ENCODE measurements at regions not wholly inside any gene's neighbourhood (a gene's known extent, or its start where the extent isn't known, plus 50 kb on each side); places are given as distances from the start of the nearest gene placed in this dataset.

DNA sequence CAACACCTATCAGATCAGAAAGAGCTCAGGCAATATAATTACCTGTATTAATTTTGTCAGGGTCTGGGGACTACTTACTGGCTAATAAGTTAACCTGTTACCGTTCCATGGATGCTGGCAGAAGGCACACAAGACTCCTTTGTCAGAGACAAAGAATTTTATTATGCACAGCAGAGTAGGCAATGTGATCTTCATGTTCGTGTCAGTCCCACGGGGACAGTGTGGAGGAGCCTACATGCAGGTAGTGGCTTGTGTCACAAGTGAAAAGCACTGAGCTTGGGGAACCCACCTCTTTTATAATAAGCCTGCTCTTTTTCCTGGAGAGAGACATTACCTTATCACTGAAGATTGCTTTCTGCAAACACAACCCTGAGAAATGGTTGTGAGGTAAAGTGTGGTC lies 96.9 kb downstream of the CD164 start:
- Histone ChIP-seq H3K27ac (ENCODE audit: insufficient read depth, low read depth, low read length) (no peak overlapping the region), H3K79me2 (ENCODE audit: control insufficient read depth, insufficient read depth, low read length) (no peaks in the 10 kb centered on the region), H3K9me3 (replicated peaks; ENCODE audit: control insufficient read depth, insufficient read depth, low read length) (no peaks in the 10 kb centered on the region), H3K9ac (replicated peaks; ENCODE audit: extremely low read depth, insufficient read depth, low read length) (no peak overlapping the region), H4K20me1 (replicated peaks; ENCODE audit: control insufficient read depth, extremely low read depth, insufficient read depth, low read length) (no peaks in the 10 kb centered on the region), H3K9me1 (replicated peaks; ENCODE audit: control insufficient read depth, extremely low read depth, insufficient read depth, low read length) (no peaks in the 10 kb centered on the region), H2AFZ (ENCODE audit: low read depth, low read length) (no peak overlapping the region), H3K36me3 (ENCODE audit: control insufficient read depth in 2 of 2, extremely low read depth in 1 of 2, insufficient read depth in 2 of 2, low read length in 2 of 2) (no peaks in the 10 kb centered on the region), H3K27me3 (ENCODE audit: control insufficient read depth in 2 of 2, insufficient read depth in 2 of 2, low read length in 2 of 2) (peaks cover 8 to 9% of the 10 kb centered on the region in 2 experiments), H3K4me2 (ENCODE audit: insufficient read depth, low read length) (no peak overlapping the region), H3K4me3 (replicated peaks in 1 of 3; ENCODE audit: insufficient read depth in 1 of 3, low read depth in 1 of 3, low read length in 3 of 3) (no peak overlapping the region), H3K4me1 (ENCODE audit: control insufficient read depth, extremely low read depth, insufficient read depth, low read length) (no peaks in the 10 kb centered on the region)
- BruUV-seq (replicated peaks) = no TSS peak
- ChIA-PET POLR2A (no interaction called here), CTCF (no interaction called here)
- DNase-seq (ENCODE audit: low read depth, low spot score) = no peak
- no peak for TF ChIP-seq GATA2 (IDR thresholded peaks at IDR 0.05; ENCODE audit: insufficient read depth, insufficient read length, low read depth, low read length)
- no peak for TF ChIP-seq POLR2AphosphoS5 (IDR thresholded peaks at IDR 0.05; ENCODE audit: insufficient read depth, low read depth, low read length)
- no peak for TF ChIP-seq EZH2 (IDR thresholded peaks at IDR 0.05; ENCODE audit: borderline replicate concordance, low read depth, low read length, severe bottlenecking)
- TF ChIP-seq FOS (IDR thresholded peaks at IDR 0.05; ENCODE audit: borderline replicate concordance, insufficient read depth, low read length) = no peak
- TF ChIP-seq MAX (IDR thresholded peaks at IDR 0.05; ENCODE audit: insufficient read depth, insufficient read length) = no peak
- no peak for TF ChIP-seq MYC (IDR thresholded peaks at IDR 0.05; ENCODE audit: low read depth, low read length)
- TF ChIP-seq JUN (IDR thresholded peaks at IDR 0.05; ENCODE audit: borderline replicate concordance, insufficient read depth, insufficient read length, low read depth) = no peak
- no peak for TF ChIP-seq CTCF (IDR thresholded peaks at IDR 0.05; ENCODE audit: extremely low read depth in 1 of 2, insufficient read depth in 1 of 2, low read depth in 1 of 2, low read length in 2 of 2)
- no peak for TF ChIP-seq POLR2A (IDR thresholded peaks at IDR 0.05; ENCODE audit: low read depth, low read length)
- FAIRE-seq = no peak
- dilution Hi-C loops (cut with MboI; ENCODE audit: extremely low pct_ligation_motif_present, low sequenced_read_pairs) = no loop called here
- intact Hi-C loops (cut with micrococcal nuclease) = no loop called here
